Neural progenitor cell (in vitro differentiated cells): ENCODE measurements at regions not wholly inside any gene's neighbourhood (a gene's known extent, or its start where the extent isn't known, plus 50 kb on each side); places are given as distances from the start of the nearest gene placed in this dataset.

Experiments used
- EZH2 ChIP-seq: fragments of 200-600 bp; sonication (generic); IDR thresholded peaks from 2 replicates; pipeline ENCODE4 v1.6.1; 2017; ENCODE audit warnings: antibody characterized with exemption, mild to moderate bottlenecking, moderate library complexity
- TF ChIP-seq, protein P1 (sequence below): fragments of 200-600 bp; sonication (generic); IDR thresholded peaks from 2 replicates; pipeline ENCODE4 v1.5.1; 2017; ENCODE audit warnings: antibody characterized with exemption, mild to moderate bottlenecking

DNA sequence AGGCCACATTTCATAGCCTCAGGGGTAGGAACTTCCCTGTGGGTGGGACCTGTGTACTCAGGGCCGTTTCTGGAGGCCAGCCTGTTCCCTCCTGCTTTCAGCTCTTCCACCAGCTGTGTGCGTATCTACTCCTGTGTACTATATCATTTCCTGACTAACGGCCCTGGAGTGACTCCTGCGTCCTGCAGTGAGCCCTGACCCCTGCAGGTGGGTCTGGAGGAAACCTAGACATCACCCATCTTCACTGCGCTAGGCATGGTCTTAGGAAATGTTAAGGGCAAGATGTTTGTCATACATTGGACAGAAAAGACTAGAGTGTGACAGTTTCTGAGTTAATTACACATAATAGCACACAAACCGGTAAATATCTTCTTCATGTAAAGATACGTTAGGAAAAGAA lies 297.3 kb downstream of the GABRB3 start:
- TF ChIP-seq, protein P1, sequence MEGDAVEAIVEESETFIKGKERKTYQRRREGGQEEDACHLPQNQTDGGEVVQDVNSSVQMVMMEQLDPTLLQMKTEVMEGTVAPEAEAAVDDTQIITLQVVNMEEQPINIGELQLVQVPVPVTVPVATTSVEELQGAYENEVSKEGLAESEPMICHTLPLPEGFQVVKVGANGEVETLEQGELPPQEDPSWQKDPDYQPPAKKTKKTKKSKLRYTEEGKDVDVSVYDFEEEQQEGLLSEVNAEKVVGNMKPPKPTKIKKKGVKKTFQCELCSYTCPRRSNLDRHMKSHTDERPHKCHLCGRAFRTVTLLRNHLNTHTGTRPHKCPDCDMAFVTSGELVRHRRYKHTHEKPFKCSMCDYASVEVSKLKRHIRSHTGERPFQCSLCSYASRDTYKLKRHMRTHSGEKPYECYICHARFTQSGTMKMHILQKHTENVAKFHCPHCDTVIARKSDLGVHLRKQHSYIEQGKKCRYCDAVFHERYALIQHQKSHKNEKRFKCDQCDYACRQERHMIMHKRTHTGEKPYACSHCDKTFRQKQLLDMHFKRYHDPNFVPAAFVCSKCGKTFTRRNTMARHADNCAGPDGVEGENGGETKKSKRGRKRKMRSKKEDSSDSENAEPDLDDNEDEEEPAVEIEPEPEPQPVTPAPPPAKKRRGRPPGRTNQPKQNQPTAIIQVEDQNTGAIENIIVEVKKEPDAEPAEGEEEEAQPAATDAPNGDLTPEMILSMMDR = no peak
- TF ChIP-seq EZH2 = no peak
